PC-9 (cell line): ENCODE measurements at regions not wholly inside any gene's neighbourhood (a gene's known extent, or its start where the extent isn't known, plus 50 kb on each side); places are given as distances from the start of the nearest gene placed in this dataset.

Source experiments
- BruUV-seq: library from RNA; stranded (reverse); fragments of 400-500 nt; replicated peaks from 2 replicates; lab custom pipeline; 2021; lab: Mats Ljungman, UMichigan
- CTCF ChIA-PET: fragments of 300-600 bp; sonication (Branson Sonifier 250); formaldehyde crosslinking; loops from one replicate; lab custom pipeline; 2022; ENCODE audit warnings: antibody characterized with exemption; lab: Charles Lee
- POLR2A ChIA-PET: fragments of 300-600 bp; sonication (Branson Sonifier 250); formaldehyde crosslinking; loops from one replicate; lab custom pipeline; 2022; ENCODE audit warnings: antibody characterized with exemption; ENCODE audit not compliant: unreplicated experiment; lab: Charles Lee
- DNase-seq, 2 experiments: peaks; one replicate each; pipeline versions ENCODE4 v3.0.0 to v3.0.0-alpha.2; 2015 to 2022; ENCODE audit warnings: mixed read lengths in 1 of 2
- H2AFZ ChIP-seq: fragments of 200-600 bp; sonication (generic); 2 replicates; pipeline ENCODE4 v1.8.1; 2017; ENCODE audit warnings: antibody characterized with exemption
- H3F3A ChIP-seq: fragments of 200-600 bp; sonication (generic); 2 replicates; pipeline ENCODE4 v1.8.1; 2017; ENCODE audit warnings: antibody characterized with exemption, mild to moderate bottlenecking, low read depth; ENCODE audit not compliant: insufficient read depth
- H3K27ac ChIP-seq: fragments of 200-600 bp; sonication (generic); 2 replicates; pipeline ENCODE4 v1.6.1; 2016; ENCODE audit warnings: mixed run types
- H3K27me3 ChIP-seq: fragments of 200-600 bp; sonication (generic); 2 replicates; pipeline ENCODE4 v1.6.1; 2016; ENCODE audit warnings: low read depth, mixed run types; ENCODE audit not compliant: insufficient read depth
- H3K36me3 ChIP-seq: fragments of 200-600 bp; sonication (generic); 2 replicates; pipeline ENCODE4 v1.6.1; 2016; ENCODE audit warnings: low read depth, mixed run types
- H3K4me1 ChIP-seq: fragments of 200-600 bp; sonication (generic); replicated peaks from 2 replicates; pipeline ENCODE4 v1.6.1; 2016; ENCODE audit warnings: mixed run types; ENCODE audit not compliant: insufficient read depth
- H3K4me2 ChIP-seq: fragments of 200-600 bp; sonication (generic); 2 replicates; pipeline ENCODE4 v1.6.1; 2017; ENCODE audit warnings: mixed run types
- H3K4me3 ChIP-seq: fragments of 200-600 bp; sonication (generic); 2 replicates; pipeline ENCODE4 v1.6.1; 2016; ENCODE audit warnings: mixed run types
- H3K79me2 ChIP-seq: fragments of 200-600 bp; sonication (generic); 2 replicates; pipeline ENCODE4 v1.6.1; 2017; ENCODE audit warnings: low read depth, mixed run types
- H3K9me2 ChIP-seq: fragments of 200-600 bp; sonication (generic); 2 replicates; pipeline ENCODE4 v1.8.1; 2017; ENCODE audit warnings: mild to moderate bottlenecking; ENCODE audit not compliant: insufficient read depth
- H3K9me3 ChIP-seq: fragments of 200-600 bp; sonication (generic); 2 replicates; pipeline ENCODE4 v1.8.1; 2016; ENCODE audit warnings: low read depth; ENCODE audit not compliant: insufficient read depth
- H4K20me1 ChIP-seq: fragments of 200-600 bp; sonication (generic); 2 replicates; pipeline ENCODE4 v1.8.1; 2017; ENCODE audit not compliant: insufficient read depth
- CTCF ChIP-seq: fragments of 200-600 bp; sonication (generic); conservative IDR thresholded peaks from 2 replicates; pipeline ENCODE4 v1.6.1; 2017; ENCODE audit warnings: mixed run types, antibody characterized with exemption, mild to moderate bottlenecking, moderate library complexity
- EZH2 ChIP-seq: fragments of 200-600 bp; sonication (generic); IDR thresholded peaks from 2 replicates; pipeline ENCODE4 v1.8.0; 2017; ENCODE audit warnings: antibody characterized with exemption, low read depth
- intact Hi-C: fragments of 100-400 bp; cut with micrococcal nuclease; formaldehyde crosslinking; loops from one replicate; pipeline ENCODE4 v1.10.0; 2022; ENCODE audit not compliant: unreplicated experiment

- Histone ChIP-seq H2AFZ (no peak overlapping the region), H3K9me3 (no peaks in the 10 kb centered on the region), H3F3A (no peaks in the 10 kb centered on the region), H3K4me3 (no peak overlapping the region), H3K4me2 (no peak overlapping the region), H3K9me2 (no peaks in the 10 kb centered on the region), H3K27ac (no peak overlapping the region), H3K27me3 (no peaks in the 10 kb centered on the region), H3K4me1 (no peaks in the 10 kb centered on the region), H4K20me1 (no peaks in the 10 kb centered on the region), H3K36me3 (no peaks in the 10 kb centered on the region), H3K79me2 (no peaks in the 10 kb centered on the region)
- BruUV-seq = no TSS peak
- ChIA-PET POLR2A (no interaction called here), CTCF (no interaction called here)
- intact Hi-C loops = no loop called here
- DNase-seq = no peak
- no peak for TF ChIP-seq EZH2
- TF ChIP-seq CTCF = no peak
These were observed 242.1 kb downstream of the HACE1 start for GRCh38 chr6:104617591-104617990.

- ChIA-PET POLR2A (no interaction called here), CTCF (no interaction called here)
- DNase-seq = no peak
- Histone ChIP-seq H3K4me2 (no peak overlapping the region), H3K36me3 (no peaks in the 10 kb centered on the region), H3K79me2 (no peaks in the 10 kb centered on the region), H3K9me2 (no peaks in the 10 kb centered on the region), H3K9me3 (no peaks in the 10 kb centered on the region), H3K4me1 (no peaks in the 10 kb centered on the region), H3K27me3 (no peaks in the 10 kb centered on the region), H2AFZ (no peak overlapping the region), H3K4me3 (no peak overlapping the region), H3K27ac (no peak overlapping the region), H4K20me1 (no peaks in the 10 kb centered on the region), H3F3A (no peaks in the 10 kb centered on the region)
- TF ChIP-seq EZH2 = no peak
- TF ChIP-seq CTCF = no peak
- BruUV-seq = no TSS peak
- intact Hi-C loops = no loop called here
These were observed 245.3 kb downstream of the HACE1 start for GRCh38 chr6:104614394-104614793.

- H3K4me3 ChIP-seq = no peak overlapping the region
- no peaks in the 10 kb centered on the region for H3K36me3 ChIP-seq
- H3F3A ChIP-seq = no peaks in the 10 kb centered on the region
- H3K9me2 ChIP-seq = no peaks in the 10 kb centered on the region
- no peaks in the 10 kb centered on the region for H4K20me1 ChIP-seq
- TF ChIP-seq CTCF (no peak), EZH2 (no peak)
- POLR2A ChIA-PET = no interaction called here
- no peaks in the 10 kb centered on the region for H3K79me2 ChIP-seq
- no peaks in the 10 kb centered on the region for H3K9me3 ChIP-seq
- intact Hi-C loops = no loop called here
- no peak overlapping the region for H3K4me2 ChIP-seq
- no peaks in the 10 kb centered on the region for H3K27me3 ChIP-seq
- no peaks in the 10 kb centered on the region for H3K4me1 ChIP-seq
- CTCF ChIA-PET = no interaction called here
- H2AFZ ChIP-seq = no peak overlapping the region
- BruUV-seq = no TSS peak
- H3K27ac ChIP-seq = no peak overlapping the region
- no peak for DNase-seq
These were observed 246.2 kb downstream of the HACE1 start for GRCh38 chr6:104613416-104614001.
